HG03025 (cell line): ENCODE measurements at regions not wholly inside any gene's neighbourhood (a gene's known extent, or its start where the extent isn't known, plus 50 kb on each side); places are given as distances from the start of the nearest gene placed in this dataset.
"Not testable (repeated sequence)": the region's sequence is repeated elsewhere in the genome, so short reads cannot be mapped to it uniquely, and the experiment has no call there.

Experiments
- ATAC-seq: cut with Tn5 transposase; IDR thresholded peaks from one replicate; pipeline ENCODE4 v1.9.1; 2021; ENCODE audit warnings: mild to moderate bottlenecking, moderate library complexity; ENCODE audit not compliant: unreplicated experiment, low FRiP score

GRCh38 chr18:34942276-34942675 is 98.9 kb upstream of the MAPRE2 start:
- no peak for ATAC-seq

GRCh38 chr18:34942975-34943374 is 98.2 kb upstream of the MAPRE2 start:
- no peak for ATAC-seq

- no peak for ATAC-seq
These were observed 97.6 kb upstream of the MAPRE2 start for GRCh38 chr18:34943587-34943986.

- no peak for ATAC-seq
These were observed 93.5 kb upstream of the MAPRE2 start for GRCh38 chr18:34947711-34948125.

DNA sequence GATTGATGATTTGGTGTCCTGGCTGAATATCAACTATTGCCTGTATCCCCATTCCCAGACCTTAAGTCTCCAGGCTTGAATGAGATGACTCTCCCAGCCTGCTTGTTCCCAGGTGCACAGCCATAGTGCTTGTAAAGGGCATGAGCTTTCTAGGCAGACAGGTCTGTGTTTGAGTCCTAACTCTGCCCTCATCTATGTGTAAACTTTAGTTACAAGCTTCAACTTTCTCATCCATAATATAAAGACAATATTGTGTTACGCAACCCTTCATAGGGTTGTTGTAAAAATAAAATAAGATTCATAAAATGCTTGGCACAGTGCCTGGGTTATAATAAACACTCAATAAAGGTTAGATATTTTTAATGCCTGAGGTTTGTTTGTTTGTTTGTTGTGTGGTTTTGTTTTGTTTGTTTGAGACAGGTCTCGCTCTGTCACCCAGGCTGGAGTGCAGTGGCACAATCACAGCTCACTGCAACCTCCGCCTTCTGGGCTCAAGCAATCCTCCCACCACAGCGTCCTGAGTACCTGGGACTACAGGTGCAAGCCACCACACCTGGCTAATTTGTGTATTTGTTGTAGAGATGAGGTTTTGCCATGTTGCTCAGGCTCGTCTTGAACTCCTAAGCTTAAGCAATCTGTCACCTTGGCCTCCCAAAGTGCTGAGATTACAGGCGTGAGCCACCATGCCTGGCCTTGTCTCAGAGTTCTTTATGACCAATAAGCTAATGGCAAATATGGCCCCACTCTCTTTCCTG is 89.4 kb upstream of the MAPRE2 start:
- ATAC-seq, result no peak

- no peak for ATAC-seq
These were observed 88.0 kb upstream of the MAPRE2 start for GRCh38 chr18:34953212-34953611.

GRCh38 chr18:34955494-34955893 is 85.7 kb upstream of the MAPRE2 start:
- ATAC-seq, result not testable (repeated sequence)

GRCh38 chr18:34956663-34957062 is 84.5 kb upstream of the MAPRE2 start:
- ATAC-seq, result no peak

DNA sequence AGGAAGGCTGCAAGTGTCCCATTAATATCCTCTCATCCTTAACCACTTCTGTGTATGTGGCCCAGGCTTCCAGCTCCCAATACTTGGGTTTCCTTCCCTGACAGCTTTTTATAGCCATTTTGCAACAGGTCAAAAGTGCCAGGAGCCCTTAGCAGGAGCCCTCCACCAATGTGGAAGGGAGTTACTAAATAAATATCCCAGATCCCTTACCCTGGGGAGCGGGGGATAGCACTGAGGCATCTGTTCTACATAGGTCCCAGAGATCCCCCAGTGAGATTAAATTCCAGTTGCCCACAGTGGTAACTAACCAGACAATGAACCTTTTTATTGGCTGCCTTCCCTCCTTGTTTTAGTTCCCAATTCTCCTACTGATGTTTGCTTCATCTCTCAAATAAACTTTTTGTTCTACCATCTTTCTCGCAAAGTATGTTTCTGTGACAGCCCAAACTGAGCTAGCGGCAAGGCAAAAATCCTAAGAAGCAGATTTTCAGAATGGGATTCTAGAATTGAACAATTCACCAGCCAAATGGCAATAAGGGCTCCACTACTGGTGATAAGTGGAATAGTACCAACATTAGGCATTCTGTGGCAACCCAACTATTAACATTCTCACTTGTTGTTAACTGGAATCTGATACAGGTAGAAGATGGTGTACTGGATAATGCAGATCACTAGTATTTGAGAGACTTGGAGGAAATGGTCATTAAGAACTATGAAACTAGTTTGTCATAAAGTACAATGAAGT is 83.9 kb upstream of the MAPRE2 start:
- ATAC-seq, result no peak

DNA sequence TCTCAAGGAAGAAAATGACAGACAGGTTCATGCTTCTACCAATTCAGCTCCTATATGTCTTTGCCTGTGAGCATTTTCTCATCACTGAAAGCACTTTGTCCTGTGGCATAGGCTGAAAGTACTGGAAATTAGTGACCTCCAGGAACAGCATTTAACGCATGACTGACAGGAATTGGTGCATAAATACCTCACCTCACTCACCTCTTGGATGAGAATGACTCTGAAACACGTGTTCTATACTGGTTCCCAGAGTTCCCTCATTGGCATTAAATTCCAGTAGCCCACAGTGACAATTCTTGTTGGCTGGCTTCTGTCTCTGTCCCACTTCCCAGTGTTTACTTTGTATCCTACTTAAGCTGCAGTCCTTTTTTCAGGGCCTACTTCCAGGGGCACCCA is 83.4 kb upstream of the MAPRE2 start:
- no peak for ATAC-seq

DNA sequence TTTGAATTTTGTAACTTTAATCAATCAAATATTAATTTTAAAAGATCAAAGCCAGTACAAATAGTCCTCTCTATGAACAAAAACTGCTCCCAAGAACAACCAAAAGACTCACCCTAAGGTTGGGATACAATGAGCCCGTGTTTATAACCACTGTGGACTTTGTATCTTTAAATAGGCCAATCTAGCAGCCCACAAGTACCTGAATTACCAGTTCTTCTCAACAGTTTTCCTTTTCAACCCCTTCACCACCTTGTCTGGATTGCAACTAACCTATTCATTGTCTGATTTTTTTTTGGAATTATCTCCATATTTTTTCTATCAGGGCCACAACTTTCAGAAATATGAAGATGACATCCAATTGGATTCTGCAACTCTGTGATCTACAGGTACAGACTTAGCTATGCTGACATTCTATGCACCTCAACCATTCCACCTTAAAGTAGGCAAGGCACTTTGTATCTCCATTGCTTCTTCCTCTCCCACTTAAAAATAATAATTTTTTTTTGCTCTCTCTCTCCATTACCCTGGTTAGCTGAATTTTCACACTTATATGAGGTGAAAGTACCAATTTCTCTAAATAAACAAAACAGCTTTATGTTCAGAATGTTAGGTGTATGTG is 81.9 kb upstream of the MAPRE2 start:
- ATAC-seq, result no peak

DNA sequence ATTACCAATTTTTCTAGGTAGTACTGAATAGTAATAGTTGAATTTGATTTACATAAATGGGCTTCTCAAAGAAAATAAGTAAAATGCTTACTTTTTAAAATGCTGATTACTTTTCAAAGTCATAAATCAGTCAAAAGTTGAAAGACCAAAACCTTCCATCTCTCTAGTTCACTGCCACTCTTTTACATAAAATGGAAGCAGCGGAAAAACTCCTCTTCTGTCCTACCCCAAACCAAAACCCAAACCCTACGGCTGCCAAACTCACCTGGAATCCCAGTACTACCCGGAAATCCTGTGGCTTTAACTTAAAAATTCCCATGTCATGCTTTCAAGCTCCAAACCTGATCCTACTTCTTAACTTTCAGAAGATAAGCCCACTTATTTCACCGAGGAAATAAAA is 81.2 kb upstream of the MAPRE2 start:
- ATAC-seq, result no peak

- ATAC-seq, result no peak
These were observed 76.1 kb upstream of the MAPRE2 start for GRCh38 chr18:34965108-34965507.

- ATAC-seq, result no peak
These were observed 75.6 kb upstream of the MAPRE2 start for GRCh38 chr18:34965566-34965965.

DNA sequence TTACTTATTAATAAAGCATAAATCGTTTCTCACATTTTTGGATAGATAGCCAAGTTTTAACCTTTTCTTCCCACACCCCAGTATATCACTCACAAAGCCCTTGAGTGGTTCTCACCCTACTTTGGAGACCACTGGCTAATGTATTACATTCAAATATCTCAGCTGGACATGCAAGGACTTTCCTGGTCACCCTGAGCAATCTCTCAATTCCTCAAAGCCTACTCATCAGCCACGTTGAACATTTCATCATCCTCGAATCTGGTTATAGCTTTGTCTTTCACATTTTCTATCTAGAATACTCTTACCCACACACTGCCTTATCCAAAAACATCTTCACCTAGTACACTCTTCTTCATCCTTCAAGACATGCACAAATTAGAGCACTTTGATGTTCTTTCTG is 71.1 kb upstream of the MAPRE2 start:
- ATAC-seq, result no peak

- no peak for ATAC-seq
These were observed 69.9 kb upstream of the MAPRE2 start for GRCh38 chr18:34971313-34971712.

GRCh38 chr18:34972765-34973414 is 68.3 kb upstream of the MAPRE2 start:
- ATAC-seq, result no peak

DNA sequence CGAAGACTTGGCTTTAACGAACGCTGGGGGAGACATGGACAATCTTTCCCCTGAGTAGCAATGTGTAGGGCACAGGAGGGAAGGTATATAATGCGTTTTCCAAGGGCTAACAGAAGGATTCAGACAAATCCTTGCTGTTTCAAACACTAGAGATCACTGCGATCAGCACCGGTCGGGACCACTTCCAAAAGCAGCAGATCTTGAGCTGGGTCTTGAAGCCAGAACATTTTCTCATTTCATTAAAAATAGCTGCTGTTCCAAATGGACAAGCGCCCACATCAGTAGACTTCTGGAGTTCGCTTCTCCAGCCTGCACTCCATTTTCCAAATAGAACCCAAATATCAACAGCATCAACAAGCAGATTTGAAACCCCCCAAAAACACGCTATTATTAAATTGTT is 65.1 kb upstream of the MAPRE2 start:
- no peak for ATAC-seq

DNA sequence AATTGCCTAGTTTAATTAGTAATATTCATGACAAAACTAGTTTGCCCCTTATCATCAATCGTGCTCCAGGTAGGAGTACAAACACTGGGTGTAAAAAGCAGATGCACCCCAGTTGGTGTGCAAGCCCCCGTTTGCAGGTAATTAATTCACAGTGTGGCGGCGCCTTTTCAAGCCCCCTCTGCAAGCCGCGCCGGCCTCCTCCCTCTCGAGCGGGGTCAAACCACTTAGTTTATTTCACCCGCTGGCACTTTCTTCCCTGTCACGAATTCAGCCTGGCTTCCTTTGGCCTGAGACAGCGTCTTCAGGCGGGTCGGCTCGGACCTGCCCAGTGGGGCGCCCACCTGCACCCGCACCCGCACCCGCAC is 64.7 kb upstream of the MAPRE2 start:
- ATAC-seq, result no peak

DNA sequence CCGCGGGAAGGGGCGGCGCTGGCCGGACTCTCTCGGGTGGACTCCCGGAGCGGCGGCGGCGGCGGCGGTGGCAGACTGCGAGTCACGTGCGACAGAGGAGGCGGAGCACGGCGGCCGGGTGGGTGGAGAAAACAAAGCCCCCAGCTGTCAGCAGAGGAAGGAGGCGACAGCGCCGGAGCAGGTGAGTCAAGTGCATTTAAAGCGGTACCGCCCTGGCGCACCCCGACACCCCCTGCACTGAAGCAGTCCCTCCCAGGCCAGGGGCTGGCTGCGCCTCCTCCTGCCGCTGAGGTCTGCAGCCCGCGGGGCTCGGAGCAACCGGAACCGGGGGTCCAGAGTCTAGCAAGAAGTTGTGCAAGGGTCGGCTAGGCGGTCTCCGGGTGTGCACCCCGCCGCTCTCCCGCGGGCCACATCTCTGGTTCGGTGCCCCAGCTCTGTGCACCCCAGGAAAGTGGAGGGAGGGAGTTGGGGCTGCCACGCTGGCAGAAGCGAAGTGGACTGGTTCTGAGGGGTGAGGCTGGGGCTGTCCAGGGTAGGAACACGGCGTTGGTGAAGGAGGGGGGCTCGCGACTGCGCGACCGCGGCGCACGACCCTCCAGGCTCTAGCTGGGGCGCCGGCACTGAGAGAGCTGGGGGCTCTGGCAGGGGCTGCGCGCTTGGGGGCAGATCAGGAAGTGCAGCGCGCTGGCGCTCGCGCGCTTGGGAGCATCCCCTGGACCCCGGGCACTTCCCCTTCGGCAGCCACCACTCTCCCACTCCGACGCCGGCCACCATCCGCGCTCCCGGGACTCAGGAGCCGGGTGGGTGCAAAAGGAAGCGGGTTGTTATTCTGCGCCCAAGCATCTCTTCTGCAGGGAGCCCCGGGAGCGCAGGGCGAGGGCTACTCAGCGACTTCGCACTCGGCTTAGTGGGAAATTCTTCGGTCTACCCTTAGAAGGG is 64.0 kb upstream of the MAPRE2 start:
- ATAC-seq, result peak; percentile 62
